ENCODE measurements at regions not wholly inside any gene's neighbourhood (a gene's known extent, or its start where the extent isn't known, plus 50 kb on each side); places are given as distances from the start of the nearest gene placed in this dataset.
"Not testable (repeated sequence)": the region's sequence is repeated elsewhere in the genome, so short reads cannot be mapped to it uniquely, and the experiment has no call there.

GRCh38 chr5:160479220-160479619 is 57.6 kb downstream of the PTTG1 start:
- no peak for DNase-seq (ENCODE audit: low spot score)

GRCh38 chr5:160479926-160480325 is 58.3 kb downstream of the PTTG1 start:
- peak; percentile 58 for DNase-seq (ENCODE audit: low spot score)

- DNase-seq (ENCODE audit: low spot score): no peak
Observed at GRCh38 chr5:160480652-160481051, 59.0 kb downstream of the PTTG1 start.

GRCh38 chr5:160484678-160485077 is 63.0 kb downstream of the PTTG1 start:
- DNase-seq (ENCODE audit: low spot score): no peak

- DNase-seq (ENCODE audit: low spot score): no peak
Observed at GRCh38 chr5:160485364-160485969, 63.8 kb downstream of the PTTG1 start.

- DNase-seq (ENCODE audit: low spot score): no peak
Observed at GRCh38 chr5:160486573-160486972, 64.9 kb downstream of the PTTG1 start.

- no peak for DNase-seq (ENCODE audit: low spot score)
Observed at GRCh38 chr5:160488394-160489325, 67.0 kb downstream of the PTTG1 start.

GRCh38 chr5:160491438-160491837 is 69.8 kb downstream of the PTTG1 start:
- no peak for DNase-seq (ENCODE audit: low spot score)

- DNase-seq (ENCODE audit: low spot score): no peak
Observed at GRCh38 chr5:160492565-160492964, 70.9 kb downstream of the PTTG1 start.

GRCh38 chr5:160493806-160494338 is 72.2 kb downstream of the PTTG1 start:
- no peak for DNase-seq (ENCODE audit: low spot score)

GRCh38 chr5:160494451-160494850 is 72.8 kb downstream of the PTTG1 start:
- no peak for DNase-seq (ENCODE audit: low spot score)

GRCh38 chr5:160496334-160496733 is 74.7 kb downstream of the PTTG1 start:
- DNase-seq (ENCODE audit: low spot score): no peak

- no peak for DNase-seq (ENCODE audit: low spot score)
Observed at GRCh38 chr5:160496784-160497183, 75.1 kb downstream of the PTTG1 start.

- DNase-seq (ENCODE audit: low spot score): no peak
Observed at GRCh38 chr5:160497878-160498277, 76.2 kb downstream of the PTTG1 start.

- not testable (repeated sequence) for DNase-seq (ENCODE audit: low spot score)
Observed at GRCh38 chr5:160498441-160499043, 76.9 kb downstream of the PTTG1 start.

- no peak for DNase-seq (ENCODE audit: low spot score)
Observed at GRCh38 chr5:160500786-160501779, 79.4 kb downstream of the PTTG1 start.

- DNase-seq (ENCODE audit: low spot score): no peak
Observed at GRCh38 chr5:160504906-160505305, 83.3 kb downstream of the PTTG1 start.

- DNase-seq (ENCODE audit: low spot score): peak; percentile 32
Observed at GRCh38 chr5:160506006-160507004, 84.7 kb downstream of the PTTG1 start.

GRCh38 chr5:160507221-160507721 is 85.6 kb downstream of the PTTG1 start:
- DNase-seq (ENCODE audit: low spot score): peak; percentile 43

GRCh38 chr5:160508780-160509361 is 87.2 kb downstream of the PTTG1 start:
- DNase-seq (ENCODE audit: low spot score): peak; percentile 82

Measured in AG08396 (cell line).